Gastroesophageal sphincter (tissue), 3 donors: ENCODE measurements at regions not wholly inside any gene's neighbourhood (a gene's known extent, or its start where the extent isn't known, plus 50 kb on each side); places are given as distances from the start of the nearest gene placed in this dataset.

Experiments used
- CTCF ChIP-seq, 4 experiments: fragments of 200-600 bp in 2 of 4; fragments of 450-650 bp in 2 of 4; sonication (generic) in 1 of 4; IDR thresholded peaks; one replicate each; pipeline ENCODE4 v1.5.1; 2017 to 2019; ENCODE audit warnings: antibody characterized with exemption in 4 of 4, mild to moderate bottlenecking in 2 of 4, moderate library complexity in 2 of 4
- EP300 ChIP-seq: sonication (generic); formaldehyde crosslinking; IDR thresholded peaks from one replicate; pipeline ENCODE4 v1.6.1; 2017; ENCODE audit warnings: antibody characterized with exemption, mild to moderate bottlenecking

- TF ChIP-seq CTCF (IDR thresholded peaks at IDR 0.05): no peak
- no peak for TF ChIP-seq EP300
Observed at GRCh38 chr7:16961641-16962040, 79.9 kb upstream of the AGR3 start.
